ENCODE measurements at regions not wholly inside any gene's neighbourhood (a gene's known extent, or its start where the extent isn't known, plus 50 kb on each side); places are given as distances from the start of the nearest gene placed in this dataset.

DNA sequence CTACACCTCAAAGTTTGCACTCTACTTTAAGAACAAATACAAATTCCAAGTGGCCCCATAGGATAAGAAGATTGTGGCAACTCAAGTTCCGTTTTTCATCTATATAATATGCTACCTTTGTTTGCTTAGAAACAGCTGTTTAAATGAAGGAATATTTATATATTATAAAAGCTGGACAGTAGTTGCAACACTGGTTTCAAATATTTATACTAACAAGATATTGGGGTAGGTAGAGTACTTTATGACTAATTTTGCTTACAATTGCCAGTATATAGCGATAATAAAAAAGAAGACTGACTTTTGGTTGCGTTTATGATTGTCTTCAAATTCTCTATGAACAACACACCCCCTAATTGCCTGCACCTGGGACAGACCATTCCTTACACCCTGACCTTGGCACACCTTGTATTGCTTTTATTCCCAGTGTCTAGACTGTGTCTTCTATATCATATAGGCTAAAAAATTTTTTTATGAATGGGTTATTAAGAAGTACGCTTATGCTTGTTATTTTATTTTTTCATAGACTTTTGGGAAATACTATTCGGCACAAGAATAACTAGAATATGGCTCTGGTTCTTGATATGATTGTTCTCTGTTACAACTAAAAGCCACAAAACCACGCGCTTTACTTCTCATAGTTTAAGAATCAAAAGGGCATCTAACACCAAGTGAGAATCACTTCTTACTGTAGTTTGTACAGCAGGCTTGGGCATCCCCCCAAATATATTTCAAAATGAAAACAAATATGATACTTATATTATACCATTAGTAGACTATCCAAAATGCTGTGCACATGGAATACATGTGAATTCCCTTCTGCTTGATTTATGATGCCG is 455.4 kb upstream of the DCN start:
- TF ChIP-seq, protein P1, sequence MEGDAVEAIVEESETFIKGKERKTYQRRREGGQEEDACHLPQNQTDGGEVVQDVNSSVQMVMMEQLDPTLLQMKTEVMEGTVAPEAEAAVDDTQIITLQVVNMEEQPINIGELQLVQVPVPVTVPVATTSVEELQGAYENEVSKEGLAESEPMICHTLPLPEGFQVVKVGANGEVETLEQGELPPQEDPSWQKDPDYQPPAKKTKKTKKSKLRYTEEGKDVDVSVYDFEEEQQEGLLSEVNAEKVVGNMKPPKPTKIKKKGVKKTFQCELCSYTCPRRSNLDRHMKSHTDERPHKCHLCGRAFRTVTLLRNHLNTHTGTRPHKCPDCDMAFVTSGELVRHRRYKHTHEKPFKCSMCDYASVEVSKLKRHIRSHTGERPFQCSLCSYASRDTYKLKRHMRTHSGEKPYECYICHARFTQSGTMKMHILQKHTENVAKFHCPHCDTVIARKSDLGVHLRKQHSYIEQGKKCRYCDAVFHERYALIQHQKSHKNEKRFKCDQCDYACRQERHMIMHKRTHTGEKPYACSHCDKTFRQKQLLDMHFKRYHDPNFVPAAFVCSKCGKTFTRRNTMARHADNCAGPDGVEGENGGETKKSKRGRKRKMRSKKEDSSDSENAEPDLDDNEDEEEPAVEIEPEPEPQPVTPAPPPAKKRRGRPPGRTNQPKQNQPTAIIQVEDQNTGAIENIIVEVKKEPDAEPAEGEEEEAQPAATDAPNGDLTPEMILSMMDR (IDR thresholded peaks at IDR 0.05), result no peak
- no peak for TF ChIP-seq POLR2A (IDR thresholded peaks at IDR 0.05)
- TF ChIP-seq POLR2AphosphoS5 (IDR thresholded peaks at IDR 0.05), result no peak
